GM19351 (cell line): ENCODE measurements at regions not wholly inside any gene's neighbourhood (a gene's known extent, or its start where the extent isn't known, plus 50 kb on each side); places are given as distances from the start of the nearest gene placed in this dataset.
"Not testable (repeated sequence)": the region's sequence is repeated elsewhere in the genome, so short reads cannot be mapped to it uniquely, and the experiment has no call there.

Source experiments
- ATAC-seq: cut with Tn5 transposase; IDR thresholded peaks from one replicate; pipeline ENCODE4 v1.9.1; 2021; ENCODE audit warnings: mild to moderate bottlenecking, moderate library complexity; ENCODE audit not compliant: unreplicated experiment

- not testable (repeated sequence) for ATAC-seq
These were observed 352.8 kb upstream of the FRG2C start for GRCh38 chr3:75311306-75311705.

GRCh38 chr3:75312469-75312868 lies 351.7 kb upstream of the FRG2C start:
- ATAC-seq: not testable (repeated sequence)

GRCh38 chr3:75319776-75320175 lies 344.4 kb upstream of the FRG2C start:
- ATAC-seq: not testable (repeated sequence)

DNA sequence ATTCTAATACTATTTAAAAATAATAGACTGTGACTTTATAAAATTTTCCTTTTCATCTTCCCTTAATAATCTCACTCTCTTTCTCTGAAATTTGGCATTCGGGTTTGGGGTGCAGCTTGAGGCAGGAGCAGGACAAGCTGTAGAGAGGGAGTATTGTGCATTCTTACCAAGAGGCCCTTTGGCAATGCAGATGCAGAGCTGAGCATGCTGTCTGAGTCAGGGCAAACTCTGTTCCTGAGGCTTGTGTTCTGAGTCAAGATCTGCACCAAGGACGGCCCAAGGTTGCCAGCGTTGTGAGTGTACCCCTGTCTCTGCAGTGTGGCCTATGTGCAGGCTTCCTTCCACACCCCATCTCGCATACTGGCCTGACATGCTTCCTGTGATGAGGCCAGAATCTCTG lies 343.8 kb upstream of the FRG2C start:
- ATAC-seq: no peak

DNA sequence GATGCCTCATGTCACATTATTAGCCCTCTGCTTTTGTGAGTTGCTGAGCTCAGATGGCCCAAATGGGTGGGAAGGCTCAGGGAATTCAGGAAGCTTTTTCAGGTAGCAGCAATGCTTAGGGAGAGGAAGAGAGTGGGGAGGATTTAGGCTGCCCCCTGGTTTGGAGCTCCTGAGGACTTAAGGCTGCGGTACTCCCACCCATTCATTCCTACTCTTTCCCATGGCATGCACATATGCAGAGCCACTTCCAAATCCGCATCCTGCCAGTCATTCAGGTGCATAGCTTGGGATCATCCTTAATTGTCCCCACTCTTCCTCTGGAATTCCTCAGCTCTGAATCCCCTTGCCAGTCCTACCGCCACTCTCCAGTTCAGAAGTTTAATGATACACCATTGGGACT lies 343.1 kb upstream of the FRG2C start:
- no peak for ATAC-seq

DNA sequence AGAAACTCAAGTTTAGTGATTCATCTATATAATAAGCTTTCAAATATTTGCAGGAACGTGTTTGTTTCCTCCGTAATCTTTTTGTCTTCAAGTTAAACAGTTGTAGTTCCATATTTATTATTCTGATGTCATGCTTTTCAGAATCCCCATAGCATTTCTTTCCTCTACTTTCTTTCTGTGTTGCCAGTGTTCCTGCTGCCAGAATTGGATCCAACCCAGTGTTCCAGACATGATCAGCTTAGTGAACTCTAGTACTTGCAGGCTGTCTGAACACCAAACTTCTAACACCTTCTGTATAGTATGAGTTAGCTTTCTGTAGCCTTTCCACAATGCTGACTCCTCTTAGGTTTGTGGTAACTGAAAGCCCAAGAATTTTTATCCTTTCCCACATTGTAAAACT lies 340.2 kb upstream of the FRG2C start:
- ATAC-seq: not testable (repeated sequence)

- ATAC-seq: no peak
These were observed 338.4 kb upstream of the FRG2C start for GRCh38 chr3:75325716-75326115.

DNA sequence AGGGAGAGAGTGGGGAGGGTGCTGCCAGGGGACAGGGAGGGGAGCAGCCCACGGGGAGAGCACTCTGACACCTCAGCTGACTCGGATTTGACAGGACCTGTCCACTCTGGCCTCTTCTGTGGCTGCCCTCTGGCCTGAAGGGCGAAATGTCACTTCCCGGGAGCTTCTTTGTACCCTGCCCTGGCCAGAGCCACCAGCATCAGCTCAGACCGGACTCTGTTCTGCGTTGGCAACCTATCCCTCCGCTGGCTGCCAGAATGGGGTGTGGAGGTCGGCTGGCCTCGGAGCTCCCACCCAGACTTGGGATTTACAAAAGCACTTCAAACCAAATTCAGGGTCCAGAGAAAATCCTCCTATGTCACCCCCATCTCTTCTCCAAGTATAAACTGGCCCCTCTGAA lies 336.7 kb upstream of the FRG2C start:
- no peak for ATAC-seq

DNA sequence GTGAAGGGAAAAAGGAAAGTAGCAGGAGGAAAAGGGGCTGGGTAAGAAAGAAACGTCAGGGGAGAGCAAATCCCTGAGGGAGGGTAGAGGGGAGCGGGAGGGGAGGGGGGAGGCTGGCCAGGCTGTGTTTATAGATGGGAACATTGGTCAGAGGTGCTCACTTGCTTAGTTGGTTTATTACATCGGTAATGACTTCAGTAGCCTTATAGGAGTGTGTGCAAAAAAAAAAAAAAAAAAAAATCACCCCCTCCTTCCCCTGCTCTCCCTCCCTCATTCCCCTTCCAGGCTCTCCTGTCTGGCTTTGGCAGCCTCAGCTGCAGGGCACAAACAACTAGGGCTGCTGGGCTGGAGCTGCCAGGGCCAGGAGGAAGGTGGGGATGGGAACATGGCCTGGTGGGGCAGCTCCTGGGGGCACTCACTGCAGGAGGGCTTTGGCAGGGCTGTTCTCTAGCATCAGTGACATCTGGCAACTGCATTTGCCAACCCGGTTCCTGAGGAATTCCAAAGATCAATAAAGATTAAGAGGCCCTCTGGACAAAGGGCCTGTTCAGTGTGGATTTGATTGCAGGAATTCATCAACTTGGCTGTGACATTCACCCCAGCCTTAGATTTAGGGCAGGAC lies 334.5 kb upstream of the FRG2C start:
- no peak for ATAC-seq

DNA sequence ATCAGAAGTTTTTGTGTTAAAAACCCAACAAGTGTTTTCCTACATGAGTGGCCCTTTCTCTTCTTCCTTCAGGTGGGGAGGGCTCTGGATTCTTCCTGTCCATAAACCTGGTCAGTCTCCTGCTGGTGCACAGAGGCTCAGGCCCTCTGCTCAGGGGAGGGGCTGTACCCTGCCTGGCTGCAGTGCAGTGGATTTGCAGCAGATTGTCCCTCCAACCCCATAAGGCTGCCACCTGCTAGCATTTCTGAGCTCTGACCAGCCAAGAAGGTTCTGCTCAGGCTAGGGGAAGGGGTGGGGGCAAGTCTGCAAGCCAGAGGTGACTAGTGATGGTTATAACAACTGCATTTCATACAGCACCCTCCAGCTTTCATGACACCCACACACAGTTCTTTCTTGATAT lies 333.7 kb upstream of the FRG2C start:
- not testable (repeated sequence) for ATAC-seq

GRCh38 chr3:75332090-75332489 lies 332.0 kb upstream of the FRG2C start:
- ATAC-seq: not testable (repeated sequence)

DNA sequence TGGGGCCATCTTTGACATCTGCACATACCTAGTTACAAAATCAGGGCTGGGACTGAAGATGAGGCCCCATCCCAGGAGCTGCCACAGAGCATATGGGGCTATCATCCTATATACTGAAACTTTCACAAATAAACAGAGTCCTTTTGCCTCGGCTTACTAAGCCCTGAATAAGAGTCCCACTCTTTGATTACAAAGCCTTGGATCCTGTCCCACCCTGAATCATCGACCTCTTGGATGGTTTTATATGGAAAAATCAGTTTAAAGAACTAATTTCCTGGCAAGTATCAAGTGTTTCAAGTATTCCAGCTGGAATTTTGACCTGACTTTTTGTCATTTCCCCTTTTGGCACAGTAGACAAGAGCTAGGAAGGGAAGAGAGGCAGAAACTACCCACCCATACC lies 331.3 kb upstream of the FRG2C start:
- ATAC-seq: no peak

GRCh38 chr3:75334299-75334698 lies 329.8 kb upstream of the FRG2C start:
- no peak for ATAC-seq

GRCh38 chr3:75337226-75337900 lies 326.8 kb upstream of the FRG2C start:
- no peak for ATAC-seq

- ATAC-seq: no peak
These were observed 325.8 kb upstream of the FRG2C start for GRCh38 chr3:75338342-75338741.

- no peak for ATAC-seq
These were observed 322.6 kb upstream of the FRG2C start for GRCh38 chr3:75341324-75342067.

- no peak for ATAC-seq
These were observed 321.7 kb upstream of the FRG2C start for GRCh38 chr3:75342425-75342824.

- ATAC-seq: not testable (repeated sequence)
These were observed 313.6 kb upstream of the FRG2C start for GRCh38 chr3:75350536-75350935.

DNA sequence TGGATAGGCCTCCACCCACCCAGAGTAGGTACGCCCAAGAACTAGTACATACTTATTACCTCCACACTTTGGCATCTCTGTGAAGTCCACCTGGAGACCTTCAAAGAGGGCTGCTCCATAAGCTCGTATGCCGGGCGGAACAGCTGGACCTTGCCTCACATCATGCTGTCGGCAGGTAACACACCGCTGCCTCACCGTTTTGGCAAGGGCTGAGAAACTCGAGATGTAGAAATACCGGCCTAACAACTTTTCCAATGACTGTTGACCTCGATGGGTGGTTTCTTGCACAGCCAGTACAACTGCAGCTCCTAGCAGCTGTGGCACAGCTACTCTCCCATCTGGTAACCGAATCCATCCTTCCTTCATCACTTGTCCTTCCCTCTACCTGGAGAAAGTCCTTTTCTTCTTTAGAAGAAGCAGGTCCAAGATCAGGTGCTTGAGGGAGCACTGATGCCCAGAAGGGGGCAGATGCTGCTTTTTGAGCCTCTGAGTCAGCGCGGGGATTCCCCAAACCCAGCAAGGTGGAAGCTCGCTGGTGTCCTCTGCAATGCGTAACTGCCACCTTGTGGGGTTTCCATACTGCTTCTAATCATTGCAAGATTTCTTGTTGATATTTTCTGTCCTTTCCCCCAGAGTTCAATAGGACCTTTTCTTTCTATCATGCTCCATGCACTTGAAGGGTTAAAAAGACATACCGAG lies 301.9 kb upstream of the FRG2C start:
- ATAC-seq: not testable (repeated sequence)

DNA sequence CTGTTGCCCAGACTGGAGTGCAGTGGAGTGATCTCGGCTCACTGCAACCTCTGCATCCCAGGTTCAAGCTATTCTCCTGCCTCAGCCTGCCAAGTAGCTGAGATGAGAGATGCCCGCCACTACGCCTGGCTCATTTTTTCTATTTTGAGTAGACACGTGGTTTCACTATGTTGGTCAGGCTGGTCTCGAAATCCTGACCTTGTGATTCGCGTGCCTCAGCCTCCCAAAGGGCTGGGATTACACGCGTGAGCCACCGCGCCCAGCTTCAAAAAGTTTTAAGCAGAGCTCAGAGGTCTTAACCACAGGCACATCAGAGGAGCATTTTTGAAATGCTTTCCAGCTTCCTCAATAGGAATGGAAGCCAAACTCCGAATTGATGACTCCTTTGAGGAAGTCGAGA lies 291.2 kb upstream of the FRG2C start:
- ATAC-seq: not testable (repeated sequence)

GRCh38 chr3:75379840-75380239 lies 284.3 kb upstream of the FRG2C start:
- not testable (repeated sequence) for ATAC-seq
